ENCODE measurements at regions not wholly inside any gene's neighbourhood (a gene's known extent, or its start where the extent isn't known, plus 50 kb on each side); places are given as distances from the start of the nearest gene placed in this dataset.
"Not testable (repeated sequence)": the region's sequence is repeated elsewhere in the genome, so short reads cannot be mapped to it uniquely, and the experiment has no call there.

DNA sequence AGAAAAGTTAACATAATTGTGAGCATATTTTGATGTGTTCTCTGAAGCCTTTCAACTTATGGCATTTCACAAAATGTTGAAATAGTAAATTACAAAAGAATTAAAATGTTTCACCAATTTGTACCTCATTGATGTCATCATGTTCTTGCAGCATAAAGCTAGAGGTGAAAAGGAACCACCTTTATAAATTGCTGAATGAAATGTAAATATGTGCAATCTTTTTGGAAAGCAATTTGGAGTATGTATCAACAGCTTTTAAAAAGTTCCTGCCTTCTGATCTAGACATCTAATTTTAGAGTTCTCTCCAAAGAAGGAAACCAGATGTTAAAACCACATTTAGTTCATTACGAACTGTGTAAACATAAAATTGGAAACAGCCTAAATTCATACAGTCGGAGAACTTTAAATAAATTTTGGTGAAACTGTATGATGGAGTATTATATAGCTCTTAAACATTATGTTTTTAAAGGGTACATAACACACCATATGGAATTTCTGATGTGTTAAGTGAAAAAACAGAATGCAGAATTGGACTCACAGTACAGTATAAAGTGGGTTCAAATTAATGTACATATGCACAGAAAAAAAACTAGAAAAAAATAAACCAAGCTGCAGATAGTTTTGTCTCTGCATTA is 311.2 kb upstream of the NAALADL2 start:
- no peak for DNase-seq

DNA sequence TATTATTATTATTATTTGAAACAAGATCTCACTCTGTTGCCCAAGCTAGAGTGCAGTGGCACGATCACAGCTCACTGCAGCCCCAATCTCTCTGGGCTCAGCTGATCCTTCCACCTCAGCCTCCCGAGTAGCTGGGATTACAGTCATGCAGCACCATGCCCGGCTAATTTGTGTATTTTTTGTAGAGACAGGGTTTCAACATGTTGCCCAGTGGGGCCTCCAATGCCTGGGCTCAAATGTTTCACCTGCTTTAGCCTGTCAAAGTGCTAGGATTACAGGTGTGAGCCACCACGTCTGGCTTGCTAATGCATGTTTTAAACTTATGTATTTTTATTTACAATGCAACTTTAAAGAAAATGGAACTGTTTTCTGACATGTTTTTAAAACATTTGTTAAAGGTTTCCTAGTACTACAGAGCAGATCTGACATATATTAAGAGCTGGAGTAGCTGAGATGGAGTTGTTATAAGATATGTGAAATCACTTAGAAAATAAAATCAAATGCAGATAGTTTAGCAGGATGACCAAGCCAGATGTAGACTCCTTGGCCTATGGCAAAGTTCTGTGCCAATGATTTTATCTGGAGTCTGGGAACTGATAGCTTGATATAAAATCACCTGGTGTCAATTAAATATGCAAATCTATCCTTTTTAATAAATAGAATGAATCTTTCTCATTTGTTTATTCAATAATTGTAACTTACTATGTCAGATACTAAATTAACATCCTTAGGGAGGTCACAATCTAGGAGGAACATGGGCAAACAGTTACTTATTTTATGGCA is 310.1 kb upstream of the NAALADL2 start:
- DNase-seq = no peak

DNA sequence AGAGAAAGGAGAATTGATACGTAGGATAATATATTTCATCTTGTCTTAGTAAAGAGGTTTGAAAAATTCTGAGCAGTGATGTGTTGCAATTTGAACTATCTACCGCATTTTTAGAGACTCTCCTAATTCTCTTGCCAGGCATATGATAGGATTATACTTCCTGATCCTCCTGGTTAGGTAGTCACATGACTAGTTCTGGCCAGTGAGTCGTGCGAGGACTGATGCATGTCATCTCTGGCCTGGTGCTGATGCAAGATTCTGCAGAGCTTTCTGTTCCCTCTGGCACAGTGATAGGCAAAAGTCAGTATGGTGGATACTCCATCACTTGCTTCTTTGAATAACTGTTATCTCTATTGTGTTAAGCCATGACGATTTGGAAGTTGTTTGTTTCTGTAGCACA is 277.6 kb upstream of the NAALADL2 start:
- DNase-seq = no peak

DNA sequence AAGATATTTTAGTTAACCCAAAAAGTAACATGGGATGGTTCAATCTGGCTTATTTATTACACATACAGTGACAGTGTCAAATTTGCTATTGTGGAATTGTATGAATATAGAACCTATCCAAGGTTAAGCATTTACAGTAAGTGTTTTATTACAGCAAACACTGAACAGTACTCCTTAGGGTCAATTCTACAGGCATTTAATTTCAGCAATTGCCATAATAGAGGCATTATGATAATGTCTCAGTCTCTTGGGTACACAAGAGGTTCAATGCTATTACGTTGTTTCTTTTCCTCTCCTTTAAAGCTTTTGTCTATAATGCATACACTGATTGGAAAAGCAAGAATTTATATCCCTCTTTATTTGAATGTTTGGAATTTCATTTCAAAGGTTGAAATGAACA is 275.7 kb upstream of the NAALADL2 start:
- DNase-seq = no peak

DNA sequence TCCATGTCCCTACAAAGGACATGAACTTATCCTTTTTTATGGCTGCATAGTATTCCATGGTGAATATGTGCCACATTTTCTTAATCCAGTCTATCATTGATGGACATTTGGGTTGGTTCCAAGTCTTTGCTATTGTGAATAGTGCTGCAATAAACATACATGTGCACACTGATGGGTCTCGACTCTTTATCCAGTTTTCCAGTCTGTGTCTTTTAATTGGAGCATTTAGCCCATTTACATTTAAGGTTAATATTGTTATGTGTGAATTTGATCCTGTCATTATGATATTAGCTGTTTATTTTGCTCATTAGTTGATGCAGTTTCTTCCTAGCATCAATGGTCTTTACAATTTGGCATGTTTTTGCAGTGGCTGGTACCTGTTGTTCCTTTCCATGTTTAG is 272.0 kb upstream of the NAALADL2 start:
- DNase-seq = not testable (repeated sequence)

DNA sequence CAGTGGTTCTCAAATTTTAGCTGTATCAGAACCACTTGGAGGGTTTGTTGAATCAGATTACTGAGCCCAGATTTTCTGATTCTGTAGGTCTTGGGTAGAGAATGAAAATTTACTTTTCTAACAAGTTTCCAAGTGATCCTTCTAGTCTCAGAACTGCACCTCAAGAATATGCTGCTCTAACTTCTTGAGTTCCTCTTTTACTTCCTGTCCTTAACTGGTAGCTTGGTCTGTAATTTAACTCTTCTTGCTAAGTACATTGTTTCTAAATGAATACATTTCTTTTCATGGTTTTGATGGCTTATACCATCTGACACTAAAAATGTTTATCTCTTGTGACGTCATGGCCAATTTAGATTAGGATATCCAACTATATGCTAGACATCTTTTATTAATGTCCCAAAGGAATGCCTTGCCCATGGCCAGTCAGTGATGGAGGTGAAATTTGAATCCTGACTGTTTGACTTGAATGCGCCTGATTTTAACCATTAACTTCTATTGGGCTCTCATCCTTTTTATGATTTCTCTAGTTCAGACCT is 262.6 kb upstream of the NAALADL2 start:
- DNase-seq = no peak

DNA sequence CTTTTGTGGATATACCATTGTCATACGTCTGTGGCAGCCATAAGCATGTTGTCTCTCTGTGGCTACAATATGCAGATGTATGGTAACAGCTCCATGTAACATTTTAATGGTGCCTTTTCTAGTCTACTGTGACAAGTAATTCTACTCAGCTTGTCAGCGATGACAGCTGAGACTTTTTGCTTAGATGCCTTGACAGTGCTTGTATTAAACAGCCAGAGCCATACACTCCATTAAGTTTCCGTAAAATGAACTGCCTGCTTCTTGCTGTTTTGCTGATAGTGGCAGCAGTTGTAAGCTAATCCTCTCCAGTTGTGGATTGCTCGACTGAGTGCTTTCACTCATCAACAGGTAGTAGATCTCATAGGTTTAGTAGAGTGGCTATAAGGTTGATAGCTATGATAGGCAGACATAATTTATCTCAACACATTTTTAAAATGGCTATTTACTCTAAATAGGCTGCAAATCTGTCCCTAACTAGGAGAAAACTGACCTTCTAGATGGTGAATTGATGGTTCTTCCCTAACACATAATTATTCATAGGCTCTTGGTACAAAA is 260.2 kb upstream of the NAALADL2 start:
- no peak for DNase-seq

DNA sequence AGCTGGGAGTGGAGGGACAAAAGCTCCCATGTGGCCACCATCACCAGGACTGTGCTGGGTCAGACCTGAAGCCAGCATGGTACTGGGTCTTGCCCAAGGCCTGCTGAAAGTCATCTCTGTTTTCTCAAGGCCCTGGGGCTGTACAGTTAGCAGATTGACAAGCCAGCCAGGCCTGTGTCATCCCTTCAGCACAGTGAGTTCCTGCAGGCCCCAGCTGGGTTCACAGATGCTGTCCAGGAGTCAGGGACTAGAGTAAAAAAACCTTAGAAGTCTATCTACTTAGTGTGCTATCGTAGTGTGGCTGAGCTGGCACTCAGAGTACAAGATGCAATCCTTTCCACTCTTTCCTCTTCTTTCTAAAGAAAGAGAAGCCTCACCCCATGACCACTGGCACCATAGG is 246.0 kb upstream of the NAALADL2 start:
- no peak for DNase-seq

DNA sequence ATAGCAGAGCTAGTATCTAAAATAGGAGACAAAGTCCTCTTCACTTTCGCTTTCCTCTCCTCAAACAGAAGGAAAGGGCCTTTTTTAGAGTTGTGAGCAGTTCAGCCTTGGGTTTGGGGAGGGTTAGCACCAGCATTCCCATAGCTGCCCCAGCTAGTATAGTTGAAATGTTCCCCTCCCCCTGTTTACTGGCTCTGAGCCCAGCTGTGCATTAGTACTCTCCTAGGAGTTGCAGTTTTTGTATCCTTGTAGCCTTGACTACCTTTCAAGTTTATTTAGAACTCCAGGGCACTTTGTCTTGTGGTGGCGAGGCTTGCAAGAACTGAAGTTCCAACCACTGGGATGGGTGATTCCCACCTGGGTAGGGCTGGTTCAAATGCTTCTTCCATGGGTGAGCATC is 245.1 kb upstream of the NAALADL2 start:
- no peak for DNase-seq

DNA sequence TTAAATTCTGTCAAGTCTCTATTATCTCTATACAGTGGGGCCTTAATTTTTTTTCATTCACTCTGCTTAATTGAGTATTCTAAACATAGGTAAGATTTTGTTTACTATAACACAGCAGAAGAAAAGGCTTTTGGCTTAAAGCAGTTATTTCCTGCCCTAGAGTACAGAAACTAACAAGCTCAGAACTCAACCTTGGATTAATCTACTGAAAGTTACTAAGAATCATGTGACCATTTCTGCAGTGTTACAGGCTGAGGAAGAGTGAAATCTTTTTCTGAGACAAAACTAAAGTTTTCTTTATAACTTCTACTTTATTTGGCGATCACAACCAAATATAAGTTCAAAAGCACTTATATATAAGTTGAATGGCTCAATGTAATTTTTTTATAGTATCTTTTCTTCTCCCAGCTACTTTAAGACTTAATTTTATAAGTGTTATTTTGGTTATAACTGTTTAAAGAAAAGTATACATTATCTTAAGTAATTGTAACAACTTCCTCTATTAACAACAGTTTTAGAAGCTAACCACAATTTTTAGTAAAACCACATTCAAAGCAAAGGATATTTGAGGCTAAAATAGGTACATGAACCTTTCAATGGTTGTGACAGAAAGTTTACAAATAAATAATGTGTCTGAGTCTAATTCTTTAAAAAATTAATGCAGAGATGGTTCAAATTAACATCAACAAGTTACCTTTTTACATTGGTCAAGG is 240.6 kb upstream of the NAALADL2 start:
- DNase-seq = no peak

DNA sequence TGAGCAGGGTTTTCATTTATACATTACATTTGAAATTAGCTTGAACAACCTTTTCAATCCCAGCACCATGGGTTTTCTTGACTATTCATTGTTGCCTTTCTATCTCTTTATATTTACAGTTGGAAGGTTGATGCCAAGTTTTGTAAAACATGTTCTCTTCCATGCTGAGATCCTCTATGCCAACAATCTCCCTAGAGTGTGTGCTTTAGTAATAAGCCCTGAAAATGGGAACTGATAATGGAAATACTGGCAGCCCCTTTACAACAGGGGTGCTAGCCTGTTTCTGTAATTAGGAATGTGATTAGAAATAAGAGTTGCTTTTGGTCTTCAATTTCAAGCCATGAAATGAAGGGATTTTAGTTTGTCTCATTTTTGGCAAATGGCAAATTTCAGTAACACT is 239.9 kb upstream of the NAALADL2 start:
- DNase-seq = no peak

DNA sequence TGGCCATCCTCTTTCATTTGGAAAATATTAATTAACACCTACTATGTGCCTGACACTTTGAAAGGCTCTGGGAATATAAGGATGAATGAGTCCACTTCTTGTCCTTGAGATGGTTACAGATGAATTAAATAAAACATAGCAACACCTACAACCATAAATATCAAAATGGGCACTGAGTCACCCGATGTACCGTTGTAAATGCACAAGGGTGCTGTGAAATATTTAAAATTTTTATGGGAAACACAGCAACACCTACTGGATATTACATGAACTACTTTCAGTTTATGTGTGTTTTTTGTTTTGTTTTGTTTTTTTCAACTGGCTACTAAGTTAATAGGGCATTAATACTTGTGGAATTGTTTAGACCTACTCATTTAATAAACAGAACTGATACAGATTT is 239.0 kb upstream of the NAALADL2 start:
- DNase-seq = no peak

DNA sequence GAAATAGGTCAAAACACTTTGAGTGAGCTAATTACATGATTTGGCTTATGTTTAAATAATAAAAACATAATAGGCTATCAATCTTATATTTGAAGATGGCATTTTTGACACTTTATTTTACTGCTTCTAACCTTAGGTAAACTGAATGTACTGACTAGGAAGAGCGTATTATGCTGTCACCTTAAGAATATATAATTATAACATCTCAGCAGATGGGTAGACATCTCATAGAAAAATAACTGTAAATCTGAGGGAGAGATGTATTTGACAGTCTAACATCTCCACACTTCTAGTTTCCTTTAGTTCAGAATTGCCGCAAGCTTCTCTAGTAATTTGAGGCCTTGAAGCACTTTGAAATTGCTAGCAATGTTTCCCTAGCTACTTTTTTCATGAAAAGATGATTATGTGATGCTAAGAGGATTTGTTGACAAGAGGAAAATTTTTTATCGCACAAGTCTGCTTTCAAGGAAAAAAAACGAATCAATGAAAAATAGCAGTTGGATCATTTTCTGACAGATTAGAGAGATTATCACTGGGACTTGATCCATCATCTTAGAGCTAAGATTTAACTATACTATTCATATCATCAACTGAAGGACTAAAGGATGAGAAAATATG is 238.2 kb upstream of the NAALADL2 start:
- no peak for DNase-seq

DNA sequence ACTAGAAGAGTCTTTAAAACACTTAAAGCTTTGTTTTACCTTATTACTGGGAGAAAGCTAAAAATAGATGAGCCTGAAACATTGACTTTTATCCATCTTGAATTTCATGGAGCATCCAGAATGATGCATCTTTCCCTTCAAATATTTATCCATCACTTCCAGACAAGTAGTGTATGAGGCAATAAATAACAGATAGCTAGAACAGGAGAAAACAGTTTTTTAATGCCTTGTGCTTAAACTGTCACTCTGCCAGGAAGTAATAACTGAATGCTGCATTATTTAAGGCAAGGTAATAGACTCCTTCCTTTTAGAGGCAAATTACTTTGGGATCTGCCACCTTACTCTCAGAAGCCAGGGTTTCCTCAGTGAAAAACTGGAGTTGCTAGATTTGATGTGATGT is 225.8 kb upstream of the NAALADL2 start:
- no peak for DNase-seq

DNA sequence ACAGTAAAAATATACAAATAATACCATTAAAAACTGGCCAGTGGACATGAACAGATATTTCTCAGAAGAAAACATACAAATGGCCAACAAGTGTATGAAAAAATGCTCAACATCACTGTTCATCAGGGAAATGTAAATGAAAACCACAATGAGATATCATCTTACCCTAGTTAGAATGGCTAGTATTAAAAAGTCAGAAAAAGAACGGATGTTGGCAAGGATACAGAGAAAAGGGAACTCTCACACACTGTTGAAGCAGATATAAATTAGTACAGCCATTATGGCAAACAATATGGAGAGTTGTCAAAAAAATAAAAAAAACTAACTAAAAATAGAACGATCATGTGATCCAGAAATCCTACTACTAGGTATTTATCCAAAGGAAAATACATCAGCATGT is 222.7 kb upstream of the NAALADL2 start:
- DNase-seq = no peak

DNA sequence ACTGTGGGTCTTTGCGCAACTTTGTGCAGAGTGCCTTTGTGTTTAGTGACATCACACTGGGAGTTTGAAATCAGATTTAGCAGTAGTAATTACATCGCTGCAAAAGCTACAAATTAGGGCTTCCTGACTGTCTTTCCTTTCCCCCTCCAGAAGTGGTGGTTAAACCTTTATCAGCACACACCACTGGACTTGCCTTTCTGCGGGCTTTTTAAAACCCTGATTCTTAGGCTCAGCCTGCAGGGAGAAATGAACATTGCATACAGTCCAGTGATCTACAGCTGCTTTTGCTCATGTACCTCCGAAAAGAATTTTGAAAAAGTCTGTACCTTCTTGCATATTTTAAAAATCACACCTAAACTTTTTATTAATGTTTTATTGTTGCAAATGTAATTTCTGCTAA is 219.7 kb upstream of the NAALADL2 start:
- DNase-seq = no peak

DNA sequence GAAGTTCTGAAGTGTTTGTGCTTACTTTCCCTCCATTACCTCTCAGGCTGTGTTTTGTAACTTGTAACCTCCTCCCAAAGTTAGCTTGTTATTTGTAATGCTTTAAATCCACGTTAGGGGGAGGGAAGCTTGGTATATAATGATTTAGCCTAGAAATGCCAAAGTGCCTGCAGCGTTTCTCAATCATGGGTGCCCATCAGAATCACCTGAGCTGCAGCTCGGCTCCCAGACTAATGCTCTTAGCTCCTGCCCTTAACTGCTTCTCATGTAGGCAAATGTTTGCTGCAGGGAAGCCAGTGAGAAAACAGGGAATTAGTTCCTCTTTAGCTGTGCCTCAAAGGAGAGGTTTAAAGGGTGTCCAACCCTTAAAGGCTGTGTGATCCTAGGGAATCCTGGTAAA is 219.2 kb upstream of the NAALADL2 start:
- DNase-seq = no peak

DNA sequence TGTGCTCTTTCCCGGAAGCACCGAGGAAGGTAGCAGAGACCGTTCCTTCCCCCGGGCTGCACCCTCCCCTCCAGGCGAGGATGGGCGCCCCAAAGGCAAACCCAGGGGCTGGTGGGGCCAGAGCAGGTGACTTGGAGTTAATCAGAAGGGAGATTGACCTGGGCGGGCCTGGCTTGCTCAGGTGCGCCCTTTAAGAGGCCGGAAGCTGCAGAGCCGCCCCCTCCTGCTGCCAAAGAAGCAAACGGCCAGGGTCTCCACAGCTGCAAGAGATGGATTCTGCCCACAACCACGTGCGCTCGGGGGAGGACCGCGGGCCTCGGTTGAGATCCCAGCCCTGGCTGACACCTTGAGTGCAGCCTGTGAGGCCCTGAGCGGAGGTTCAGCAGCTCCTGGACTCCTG is 218.2 kb upstream of the NAALADL2 start:
- no peak for DNase-seq

DNA sequence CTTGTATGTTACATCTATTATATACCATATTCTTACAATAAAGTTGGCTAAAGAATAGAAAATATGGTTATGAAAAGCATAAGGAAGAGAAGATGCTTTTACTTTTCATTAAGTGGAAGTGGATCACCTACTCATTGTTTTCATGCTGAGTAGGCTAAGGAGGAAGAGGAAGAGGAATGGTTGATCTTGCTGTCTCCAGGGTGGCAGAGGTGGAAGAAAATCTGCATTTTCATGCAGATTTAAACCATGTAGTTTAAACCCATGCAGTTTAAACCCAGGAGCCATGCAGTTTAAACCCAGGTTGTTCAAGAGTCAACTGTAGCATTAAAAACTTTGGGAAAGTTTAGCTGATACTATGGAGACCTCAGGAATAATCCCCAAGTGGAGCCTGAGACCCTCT is 214.8 kb upstream of the NAALADL2 start:
- DNase-seq = no peak

DNA sequence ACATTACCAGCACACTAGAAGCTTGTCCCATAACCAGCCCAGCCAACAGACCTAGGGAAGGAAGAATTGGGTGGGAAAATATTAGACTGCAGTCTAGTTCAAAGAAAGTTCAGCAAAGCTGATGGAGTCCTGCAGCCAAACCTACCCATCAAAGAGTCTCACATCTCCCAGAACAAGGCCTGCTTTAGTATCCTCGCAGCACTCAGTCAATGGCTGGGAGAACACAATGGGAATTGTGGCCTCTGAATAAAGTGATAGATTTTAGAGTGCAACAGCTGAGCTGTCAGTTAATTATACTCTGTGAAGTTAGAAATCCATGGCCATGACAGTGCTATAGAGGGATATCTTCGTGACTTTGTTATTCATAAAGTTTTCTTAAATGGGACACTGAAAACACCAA is 207.2 kb upstream of the NAALADL2 start:
- no peak for DNase-seq

DNA sequence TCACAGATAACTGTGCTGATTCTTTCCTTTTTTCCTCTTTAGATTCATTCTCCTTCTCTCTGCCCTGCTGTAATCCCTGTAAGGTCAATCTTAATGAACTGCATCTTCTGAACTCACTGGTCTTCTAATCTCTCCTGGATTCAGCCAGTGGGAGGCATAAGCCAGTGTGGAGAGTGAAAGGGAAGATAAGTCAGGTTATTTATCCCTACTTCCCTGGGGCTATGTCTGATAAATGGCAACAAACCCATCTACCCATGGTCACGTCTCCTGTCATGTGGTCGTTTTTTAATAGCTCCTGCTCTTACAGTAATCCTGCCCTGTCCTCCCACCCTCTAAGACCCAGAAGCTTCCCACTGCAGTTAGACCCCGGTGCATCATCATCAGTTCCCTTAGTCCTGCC is 199.6 kb upstream of the NAALADL2 start:
- no peak for DNase-seq

DNA sequence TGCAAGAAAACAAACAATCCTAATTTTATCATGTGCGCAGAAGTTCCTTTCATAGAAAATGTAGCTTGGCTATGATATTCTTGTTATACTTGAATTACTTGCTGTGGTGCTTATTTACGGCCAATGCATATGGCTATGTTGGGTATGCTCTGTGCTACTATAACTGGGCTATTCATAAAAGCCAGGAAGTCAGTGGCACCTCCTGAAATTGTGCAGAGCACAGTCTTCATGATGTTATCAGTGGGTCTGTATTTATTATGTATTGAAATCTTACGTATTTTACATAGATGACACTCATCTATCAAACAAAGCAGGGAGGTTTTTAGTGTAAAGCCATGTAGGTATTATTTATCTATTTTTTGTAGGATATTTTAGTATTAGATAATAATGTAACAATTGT is 196.5 kb upstream of the NAALADL2 start:
- no peak for DNase-seq

DNA sequence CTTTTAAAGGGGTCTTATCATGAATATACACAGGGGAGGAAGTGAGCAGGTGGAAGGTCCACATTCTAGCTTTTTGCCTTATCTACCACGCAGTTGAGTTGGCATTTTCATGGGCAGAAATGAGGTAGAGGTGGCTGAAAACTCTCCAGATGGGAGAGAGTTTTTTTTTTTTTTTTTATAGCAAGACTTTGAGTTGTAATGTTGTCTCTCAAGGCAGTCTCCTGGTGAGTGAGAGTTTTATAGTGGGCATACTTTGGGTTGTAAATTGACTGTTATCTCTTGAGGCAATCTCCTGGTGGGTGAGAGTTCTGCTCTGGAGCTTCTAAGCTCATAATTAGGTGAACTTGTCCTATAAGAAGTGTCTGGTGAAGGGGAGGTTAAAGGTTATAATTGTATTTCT is 191.7 kb upstream of the NAALADL2 start:
- DNase-seq = no peak
